ENCODE measurements at regions not wholly inside any gene's neighbourhood (a gene's known extent, or its start where the extent isn't known, plus 50 kb on each side); places are given as distances from the start of the nearest gene placed in this dataset.
"Not testable (repeated sequence)": the region's sequence is repeated elsewhere in the genome, so short reads cannot be mapped to it uniquely, and the experiment has no call there.

GRCh38 chr15:79540551-79540950, 108.4 kb downstream of the MINAR1 start:
- no peak for DNase-seq

DNA sequence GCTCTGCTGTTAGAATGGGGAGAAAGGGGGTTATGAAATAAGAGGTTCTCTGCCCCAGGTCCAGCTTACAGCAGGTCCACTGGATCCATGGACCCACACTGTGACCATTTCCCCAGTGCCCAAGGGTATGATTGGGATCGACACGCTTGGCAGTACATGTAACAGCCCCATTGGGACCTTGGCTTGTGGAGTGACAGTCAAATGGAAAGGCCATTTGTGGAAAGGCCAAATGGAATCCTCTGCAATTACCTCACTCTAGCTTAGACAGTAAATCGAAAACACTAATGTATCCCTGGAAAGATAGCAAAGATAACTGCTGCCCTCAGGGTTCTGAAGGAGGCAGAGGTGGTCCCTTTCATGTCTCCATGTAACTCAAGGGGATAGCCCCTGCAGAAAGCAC, 109.1 kb downstream of the MINAR1 start:
- no peak for DNase-seq

- no peak for DNase-seq
Measured at GRCh38 chr15:79543097-79543496, 111.0 kb downstream of the MINAR1 start.

DNA sequence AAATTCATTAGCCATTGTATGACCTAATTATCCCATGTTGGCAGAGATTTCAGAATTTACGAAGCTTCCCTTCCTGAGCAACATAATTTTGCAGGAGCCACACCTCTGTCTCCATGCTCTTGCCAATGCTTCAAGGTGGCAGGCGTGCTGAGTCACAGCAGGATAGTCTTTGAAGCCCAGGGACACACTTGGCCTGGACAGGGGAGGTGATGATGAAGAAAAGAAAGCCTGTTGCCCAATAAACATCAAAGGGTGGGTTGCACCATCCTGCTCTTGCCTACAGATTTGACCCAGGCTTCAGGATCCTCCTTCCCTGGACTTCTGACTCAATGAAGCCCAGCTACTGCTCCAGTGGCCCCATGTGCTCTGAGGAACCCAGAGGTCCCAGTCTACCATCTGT, 117.1 kb downstream of the MINAR1 start:
- DNase-seq: no peak

GRCh38 chr15:79560384-79560783, 128.2 kb downstream of the MINAR1 start:
- no peak for DNase-seq

DNA sequence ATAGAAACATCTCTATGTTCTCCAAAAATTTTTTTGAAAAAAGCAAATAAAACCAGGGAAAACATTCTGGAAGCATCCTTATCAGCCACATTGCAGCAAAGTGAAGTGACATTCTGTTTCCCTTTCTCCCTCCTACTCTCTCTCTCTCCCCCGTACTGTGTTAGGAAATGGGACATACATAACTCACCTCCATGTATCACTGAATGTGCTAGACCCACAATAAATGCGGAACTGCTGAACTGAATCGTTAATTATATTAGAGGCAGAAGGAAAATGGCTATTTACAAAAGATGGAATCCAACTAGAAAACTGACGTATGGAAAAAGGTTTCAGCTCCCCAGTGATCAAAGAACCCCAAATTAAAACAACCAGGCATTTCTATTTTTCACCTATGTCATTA, 129.8 kb downstream of the MINAR1 start:
- DNase-seq: no peak

DNA sequence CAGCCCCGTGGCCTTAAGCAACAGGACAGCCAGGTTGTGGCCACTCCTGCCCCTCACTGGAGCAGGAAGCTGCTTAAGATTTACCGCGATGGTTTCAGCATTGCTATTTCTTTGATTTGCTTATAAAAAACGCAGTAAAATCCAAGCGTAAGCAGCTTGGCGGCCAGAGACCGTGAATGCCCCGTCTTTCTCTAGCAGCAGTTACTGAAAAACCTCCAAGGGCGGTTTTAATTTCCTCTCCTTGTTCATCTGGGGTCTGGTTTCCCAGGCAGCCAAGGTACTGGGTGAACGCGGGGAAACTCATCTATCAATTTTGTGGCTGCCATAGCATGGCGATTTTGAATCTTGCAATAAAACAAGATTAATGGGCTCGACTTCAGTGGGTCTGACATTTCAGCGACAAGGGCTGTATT, 130.3 kb downstream of the MINAR1 start:
- no peak for DNase-seq

DNA sequence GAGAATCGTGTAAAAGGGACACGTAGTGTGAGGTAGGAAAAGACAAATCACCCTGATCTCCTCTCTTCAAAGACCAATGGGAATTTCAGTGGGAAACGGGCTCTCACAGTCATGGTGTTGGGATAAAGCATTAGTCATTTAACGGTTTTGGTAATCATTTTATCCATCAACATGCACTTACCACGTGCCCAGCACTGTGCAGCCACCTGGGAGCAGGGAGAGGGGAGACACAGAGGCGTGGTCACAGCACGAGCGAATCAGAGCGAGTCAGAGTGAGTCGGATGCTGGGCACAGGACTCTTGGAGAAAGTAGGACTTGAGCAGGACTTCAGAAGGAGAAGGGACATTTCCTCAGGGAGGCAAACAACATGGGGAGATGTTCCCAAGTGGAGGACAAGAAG, 130.8 kb downstream of the MINAR1 start:
- DNase-seq: no peak

GRCh38 chr15:79570004-79570403, 137.9 kb downstream of the MINAR1 start:
- DNase-seq: no peak

DNA sequence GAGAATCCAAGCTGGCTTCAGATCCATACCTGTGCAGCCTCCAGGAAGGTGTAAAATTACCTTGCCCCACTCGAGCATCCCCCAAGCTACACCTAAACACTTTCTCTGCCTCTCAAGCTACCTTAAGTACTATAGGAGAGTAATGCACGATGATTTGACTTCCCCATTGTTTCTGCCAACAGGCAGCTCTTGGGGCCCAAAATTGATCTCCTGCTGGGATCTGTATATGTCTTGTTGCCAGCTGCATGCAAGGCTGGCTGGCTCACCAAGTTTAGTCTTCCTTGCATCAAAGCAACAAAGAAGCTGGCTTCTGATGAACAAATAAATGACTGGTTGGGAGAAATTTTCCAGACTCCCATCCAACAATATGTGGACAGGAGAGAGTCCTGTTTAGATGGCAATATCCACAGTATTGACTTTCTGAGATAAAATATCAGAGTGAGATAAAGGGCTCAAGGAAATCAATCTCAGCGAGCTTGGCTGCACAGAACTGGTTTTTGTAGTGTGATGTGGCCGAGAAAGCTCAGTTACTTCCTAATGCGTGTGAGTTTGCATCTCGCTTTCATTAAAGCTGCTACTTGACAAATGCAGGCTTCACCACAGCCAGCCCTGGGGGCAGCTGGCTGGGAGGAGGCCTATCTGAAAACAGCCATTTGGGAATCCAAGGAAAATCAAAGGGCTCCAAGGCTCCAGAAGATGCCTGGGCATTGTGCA, 140.7 kb downstream of the MINAR1 start:
- DNase-seq: no peak

DNA sequence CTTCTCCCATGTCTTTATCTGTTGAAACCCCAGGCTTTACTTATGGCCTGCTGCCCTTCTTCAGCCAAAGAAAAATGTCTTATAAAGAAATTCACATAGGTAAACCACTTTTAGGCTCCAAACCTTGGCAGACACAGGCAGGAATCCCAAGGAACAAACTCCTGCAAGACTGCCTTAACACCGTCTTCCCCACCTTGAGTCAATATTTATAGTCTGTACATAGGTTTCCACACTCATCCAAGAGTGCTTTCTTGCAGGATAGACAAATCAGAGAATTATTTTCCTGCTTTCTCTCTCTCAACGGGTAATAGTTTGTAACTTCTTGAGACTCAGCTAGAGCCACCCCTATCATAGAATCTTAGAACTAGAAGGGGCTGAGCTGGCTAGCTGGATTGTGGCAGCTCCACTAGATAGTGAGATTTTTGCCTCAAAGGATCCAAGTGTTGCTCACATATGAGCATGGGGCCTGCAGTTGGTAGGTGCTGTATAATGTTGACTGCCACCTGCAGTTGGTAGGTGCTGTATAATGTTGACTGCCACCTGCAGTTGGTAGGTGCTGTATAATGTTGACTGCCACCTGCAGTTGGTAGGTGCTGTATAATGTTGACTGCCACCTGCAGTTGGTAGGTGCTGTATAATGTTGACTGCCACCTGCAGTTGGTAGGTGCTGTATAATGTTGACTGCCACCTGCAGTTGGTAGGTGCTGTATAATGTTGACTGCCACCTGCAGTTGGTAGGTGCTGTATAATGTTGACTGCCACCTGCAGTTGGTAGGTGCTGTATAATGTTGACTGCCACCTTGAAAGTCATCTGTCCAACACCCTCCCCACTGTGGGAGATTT, 142.5 kb downstream of the MINAR1 start:
- DNase-seq: not testable (repeated sequence)

GRCh38 chr15:79582650-79583049, 150.5 kb downstream of the MINAR1 start:
- no peak for DNase-seq

GRCh38 chr15:79592126-79592525, 160.0 kb downstream of the MINAR1 start:
- DNase-seq: no peak

DNA sequence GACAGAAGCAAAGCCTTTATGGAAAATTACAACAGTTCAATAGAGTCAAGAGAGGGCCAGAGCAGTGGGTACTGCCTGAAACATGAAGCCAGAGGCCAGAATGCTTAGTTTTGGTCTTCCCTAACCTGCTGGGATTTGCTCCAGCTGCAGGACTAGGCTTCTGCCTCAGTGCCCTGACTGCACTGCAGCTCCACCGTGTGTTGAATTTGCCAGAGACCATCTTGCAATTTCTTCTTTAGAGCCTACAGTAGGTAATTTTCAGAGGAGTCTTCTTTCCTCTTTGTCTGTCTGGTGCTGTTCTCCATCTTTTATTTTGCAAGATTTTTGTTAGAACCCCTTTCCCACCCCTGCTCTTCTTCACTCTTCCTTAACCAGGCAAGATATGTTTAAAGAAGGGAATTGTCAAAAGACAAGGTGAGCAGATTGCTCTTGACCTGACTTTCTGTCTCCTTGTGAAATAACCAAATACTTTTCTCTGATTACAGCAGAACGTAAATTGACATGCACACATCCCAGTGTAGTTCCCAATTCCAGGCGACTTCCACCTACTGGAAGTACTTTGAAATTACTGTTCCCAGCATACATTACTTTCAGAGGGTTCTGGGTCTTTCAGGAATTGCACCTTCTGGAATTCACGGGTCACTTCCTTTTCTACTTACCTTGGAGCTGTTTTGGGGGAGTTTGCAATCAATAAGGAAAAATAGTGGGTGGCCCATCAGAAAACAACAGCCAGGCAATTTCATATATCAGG, 161.2 kb downstream of the MINAR1 start:
- no peak for DNase-seq

DNA sequence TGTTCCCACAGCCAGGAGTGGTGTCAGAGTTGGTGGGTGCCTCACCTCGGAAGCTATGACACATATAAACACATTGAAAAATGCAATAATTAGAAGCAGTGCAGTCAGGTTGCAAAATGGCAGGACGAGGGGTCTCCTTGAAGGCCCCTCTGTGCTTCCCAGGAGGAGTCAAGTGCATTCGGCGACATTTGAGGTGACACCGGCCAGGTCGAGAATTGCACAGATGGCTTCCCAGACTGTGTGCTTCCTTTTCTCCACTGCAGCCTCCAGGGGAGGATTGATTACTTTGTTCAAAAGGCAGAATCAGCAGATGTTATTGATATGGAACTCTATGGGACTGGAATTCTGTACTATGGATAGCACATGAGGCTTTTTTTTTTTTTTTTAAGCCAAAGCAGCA, 163.2 kb downstream of the MINAR1 start:
- DNase-seq: no peak

DNA sequence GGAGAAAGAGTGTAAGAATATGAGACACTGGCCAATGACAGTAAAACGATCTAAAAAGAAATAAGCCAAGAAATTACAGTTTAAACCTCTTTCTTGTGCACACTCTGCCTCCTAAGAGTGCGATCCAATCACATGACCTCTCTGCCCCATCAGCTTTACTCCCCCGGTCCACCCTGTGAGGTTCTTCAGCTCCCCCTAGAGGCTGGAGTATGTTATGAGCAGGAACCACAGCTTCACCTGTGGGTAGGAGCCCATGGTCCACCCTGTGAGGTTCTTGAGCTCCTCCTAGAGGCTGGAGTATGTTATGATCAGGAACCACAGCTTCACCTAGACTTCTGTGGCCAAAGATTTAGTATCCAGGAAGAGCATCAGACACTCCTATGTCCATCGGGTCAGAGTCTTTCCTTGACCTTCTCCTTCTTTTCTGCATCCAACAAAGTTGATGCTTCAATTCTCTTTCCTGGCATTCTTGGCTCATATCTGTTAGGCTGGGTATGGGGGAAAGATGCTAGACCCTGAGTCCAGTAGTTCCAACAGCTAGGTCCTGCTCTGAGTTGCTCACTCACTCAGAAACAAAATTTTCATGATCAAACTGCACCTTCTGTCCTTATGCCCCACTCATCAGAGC, 164.0 kb downstream of the MINAR1 start:
- DNase-seq: peak; percentile 15

GRCh38 chr15:79598639-79599038, 166.5 kb downstream of the MINAR1 start:
- no peak for DNase-seq

GRCh38 chr15:79601405-79602086, 169.4 kb downstream of the MINAR1 start:
- no peak for DNase-seq

DNA sequence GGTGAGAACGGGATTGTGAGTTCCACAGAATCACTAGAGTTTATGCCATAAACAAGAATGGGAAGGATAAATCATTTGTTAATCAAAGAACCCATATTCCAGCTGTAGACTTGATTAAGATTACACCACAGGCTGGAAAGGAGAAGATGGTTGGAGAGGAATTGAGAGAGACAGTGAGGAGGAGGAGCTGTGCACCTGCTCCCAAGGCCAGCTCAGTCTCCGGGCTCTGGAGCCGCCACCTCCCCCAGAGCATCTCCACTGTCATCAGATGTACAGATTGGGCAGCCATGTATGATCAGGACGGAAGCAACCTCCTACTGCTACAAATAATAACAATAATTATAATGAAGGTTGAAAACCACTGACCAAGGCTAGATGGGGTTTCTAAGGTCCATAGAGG, 170.0 kb downstream of the MINAR1 start:
- no peak for DNase-seq

- DNase-seq: no peak
Measured at GRCh38 chr15:79602731-79603130, 170.6 kb downstream of the MINAR1 start.

GRCh38 chr15:79606831-79607355, 174.8 kb downstream of the MINAR1 start:
- no peak for DNase-seq
